Endothelial cell (in vitro differentiated cells): ENCODE measurements at regions not wholly inside any gene's neighbourhood (a gene's known extent, or its start where the extent isn't known, plus 50 kb on each side); places are given as distances from the start of the nearest gene placed in this dataset.

ENCODE experiments used
- DNase-seq: peaks from one replicate; pipeline ENCODE4 v3.0.0; 2021; ENCODE audit warnings: low spot score
- H3K27ac Mint-ChIP-seq: one replicate; pipeline ENCODE4 v1.8.0; 2021; ENCODE audit warnings: mixed read lengths, inconsistent platforms; ENCODE audit not compliant: unreplicated experiment
- H3K27me3 Mint-ChIP-seq: one replicate; pipeline ENCODE4 v1.8.0; 2021; ENCODE audit warnings: mild to moderate bottlenecking, moderate library complexity, mixed read lengths, inconsistent platforms; ENCODE audit not compliant: unreplicated experiment
- H3K36me3 Mint-ChIP-seq: one replicate; pipeline ENCODE4 v1.8.0; 2021; ENCODE audit warnings: mild to moderate bottlenecking, low read depth, mixed read lengths, inconsistent platforms; ENCODE audit not compliant: unreplicated experiment
- H3K4me1 Mint-ChIP-seq: one replicate; pipeline ENCODE4 v1.8.0; 2021; ENCODE audit warnings: mild to moderate bottlenecking, mixed read lengths, inconsistent platforms; ENCODE audit not compliant: unreplicated experiment
- H3K4me3 Mint-ChIP-seq: one replicate; pipeline ENCODE4 v1.8.0; 2021; ENCODE audit warnings: mild to moderate bottlenecking, mixed read lengths, inconsistent platforms; ENCODE audit not compliant: unreplicated experiment
- H3K9me3 Mint-ChIP-seq: one replicate; pipeline ENCODE4 v1.8.0; 2021; ENCODE audit warnings: mixed read lengths, inconsistent platforms; ENCODE audit not compliant: unreplicated experiment
- TF ChIP-seq, protein P1 (sequence below): fragments of 200-600 bp; sonication (generic); IDR thresholded peaks from one replicate; pipeline ENCODE4 v1.5.0; 2021; ENCODE audit warnings: antibody characterized with exemption; ENCODE audit not compliant: unreplicated experiment

- TF ChIP-seq, protein P1, sequence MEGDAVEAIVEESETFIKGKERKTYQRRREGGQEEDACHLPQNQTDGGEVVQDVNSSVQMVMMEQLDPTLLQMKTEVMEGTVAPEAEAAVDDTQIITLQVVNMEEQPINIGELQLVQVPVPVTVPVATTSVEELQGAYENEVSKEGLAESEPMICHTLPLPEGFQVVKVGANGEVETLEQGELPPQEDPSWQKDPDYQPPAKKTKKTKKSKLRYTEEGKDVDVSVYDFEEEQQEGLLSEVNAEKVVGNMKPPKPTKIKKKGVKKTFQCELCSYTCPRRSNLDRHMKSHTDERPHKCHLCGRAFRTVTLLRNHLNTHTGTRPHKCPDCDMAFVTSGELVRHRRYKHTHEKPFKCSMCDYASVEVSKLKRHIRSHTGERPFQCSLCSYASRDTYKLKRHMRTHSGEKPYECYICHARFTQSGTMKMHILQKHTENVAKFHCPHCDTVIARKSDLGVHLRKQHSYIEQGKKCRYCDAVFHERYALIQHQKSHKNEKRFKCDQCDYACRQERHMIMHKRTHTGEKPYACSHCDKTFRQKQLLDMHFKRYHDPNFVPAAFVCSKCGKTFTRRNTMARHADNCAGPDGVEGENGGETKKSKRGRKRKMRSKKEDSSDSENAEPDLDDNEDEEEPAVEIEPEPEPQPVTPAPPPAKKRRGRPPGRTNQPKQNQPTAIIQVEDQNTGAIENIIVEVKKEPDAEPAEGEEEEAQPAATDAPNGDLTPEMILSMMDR, result no peak
- Mint-ChIP-seq H3K27ac (no peak overlapping the region), H3K4me1 (peaks cover 2% of the 10 kb centered on the region), H3K36me3 (no peaks in the 10 kb centered on the region), H3K4me3 (no peak overlapping the region), H3K27me3 (peaks cover 7% of the 10 kb centered on the region), H3K9me3 (no peaks in the 10 kb centered on the region)
- no peak for DNase-seq
These were observed 172.8 kb upstream of the RGMA start for GRCh38 chr15:93261845-93262244.

DNA sequence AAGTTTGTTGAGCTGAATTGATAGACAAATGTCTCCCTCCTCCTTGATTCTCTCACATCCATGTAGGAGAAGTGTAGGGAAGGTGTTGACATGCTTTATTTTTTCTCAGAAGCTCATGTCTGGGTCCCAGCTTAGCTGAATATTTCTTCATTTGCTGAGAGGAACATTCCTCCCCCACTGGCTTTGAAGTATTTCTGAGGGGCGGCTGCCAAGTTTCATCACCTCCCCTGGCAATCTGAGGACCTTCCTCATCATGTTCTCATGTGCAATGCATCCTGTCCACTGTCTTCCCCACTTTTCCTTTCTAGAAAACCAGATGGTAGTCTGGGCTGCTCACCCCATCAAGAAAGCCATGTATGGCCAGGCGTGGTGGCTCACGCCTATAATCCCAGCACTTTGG lies 168.9 kb upstream of the RGMA start:
- no peak overlapping the region for H3K27ac Mint-ChIP-seq
- peaks cover 4% of the 10 kb centered on the region for H3K27me3 Mint-ChIP-seq
- peaks cover 5% of the 10 kb centered on the region for H3K4me1 Mint-ChIP-seq
- H3K36me3 Mint-ChIP-seq, result no peaks in the 10 kb centered on the region
- TF ChIP-seq, protein P1, result no peak
- H3K4me3 Mint-ChIP-seq, result no peak overlapping the region
- H3K9me3 Mint-ChIP-seq, result no peaks in the 10 kb centered on the region
- no peak for DNase-seq

- peaks cover 9% of the 10 kb centered on the region for H3K4me1 Mint-ChIP-seq
- no peak for DNase-seq
- no peaks in the 10 kb centered on the region for H3K36me3 Mint-ChIP-seq
- H3K4me3 Mint-ChIP-seq, result no peak overlapping the region
- H3K27ac Mint-ChIP-seq, result no peak overlapping the region
- H3K27me3 Mint-ChIP-seq, result peaks cover 5% of the 10 kb centered on the region
- no peaks in the 10 kb centered on the region for H3K9me3 Mint-ChIP-seq
- TF ChIP-seq, protein P1, result no peak
These were observed 164.7 kb upstream of the RGMA start for GRCh38 chr15:93253681-93254080.

GRCh38 chr15:93252780-93253179 lies 163.8 kb upstream of the RGMA start:
- H3K4me1 Mint-ChIP-seq, result peaks cover 9% of the 10 kb centered on the region
- peaks cover 5% of the 10 kb centered on the region for H3K27me3 Mint-ChIP-seq

DNA sequence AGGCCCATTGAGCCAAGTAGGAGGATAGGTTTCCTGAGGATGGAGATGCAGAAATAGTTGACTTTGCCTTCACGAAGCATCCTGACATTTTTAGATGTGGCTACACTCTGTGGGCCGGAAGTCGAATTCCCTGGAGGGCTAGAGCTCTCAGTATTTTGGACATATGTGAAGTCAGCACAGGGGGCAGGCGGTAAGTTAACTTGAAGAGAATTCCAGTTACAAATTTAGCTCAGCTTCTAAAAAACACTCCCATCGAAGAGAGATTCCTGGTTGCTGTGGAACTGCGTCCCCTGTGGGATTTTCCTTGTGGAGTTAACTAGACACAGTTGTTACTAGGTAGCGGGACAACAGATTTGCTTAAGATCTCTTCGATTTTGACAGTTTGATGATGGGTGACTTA lies 161.9 kb upstream of the RGMA start:
- H3K9me3 Mint-ChIP-seq, result no peaks in the 10 kb centered on the region
- TF ChIP-seq, protein P1, result no peak
- peaks cover 9% of the 10 kb centered on the region for H3K4me1 Mint-ChIP-seq
- H3K27me3 Mint-ChIP-seq, result peaks cover 11% of the 10 kb centered on the region
- H3K27ac Mint-ChIP-seq, result no peak overlapping the region
- no peak for DNase-seq
- H3K36me3 Mint-ChIP-seq, result no peaks in the 10 kb centered on the region
- no peak overlapping the region for H3K4me3 Mint-ChIP-seq

More at GRCh38 chr15:93252780-93253179, 163.8 kb upstream of the RGMA start:
- Mint-ChIP-seq H3K4me3 (no peak overlapping the region), H3K27ac (no peak overlapping the region), H3K9me3 (no peaks in the 10 kb centered on the region), H3K36me3 (no peaks in the 10 kb centered on the region)
- DNase-seq, result no peak
- TF ChIP-seq, protein P1, result no peak
